ENCODE measurements at regions not wholly inside any gene's neighbourhood (a gene's known extent, or its start where the extent isn't known, plus 50 kb on each side); places are given as distances from the start of the nearest gene placed in this dataset.

- no peak overlapping the region for H3K4me2 ChIP-seq (ENCODE audit: low read depth, low read length, poor library complexity, severe bottlenecking)
- H3K79me2 ChIP-seq (ENCODE audit: insufficient read depth, low read length): no peaks in the 10 kb centered on the region
- no peak overlapping the region for H2AFZ ChIP-seq (ENCODE audit: low read length)
- no peak overlapping the region for H3K4me3 ChIP-seq (ENCODE audit: low read length, poor library complexity, severe bottlenecking)
- H3K4me1 ChIP-seq (ENCODE audit: insufficient read depth, low read length, poor library complexity, severe bottlenecking): no peaks in the 10 kb centered on the region
- no peaks in the 10 kb centered on the region for H3F3A ChIP-seq (ENCODE audit: low read depth)
- H3K27me3 ChIP-seq (ENCODE audit: insufficient read depth, low read length, poor library complexity, severe bottlenecking): no peaks in the 10 kb centered on the region
- H3K9me2 ChIP-seq (replicated peaks; ENCODE audit: low read depth, low read length): no peaks in the 10 kb centered on the region
- TF ChIP-seq EZH2phosphoT487 (IDR thresholded peaks at IDR 0.05; ENCODE audit: borderline replicate concordance): no peak
- TF ChIP-seq CTCF (conservative IDR thresholded peaks at IDR 0.05; ENCODE audit: low read length): no peak
- H4K20me1 ChIP-seq (ENCODE audit: insufficient read depth, low read length, poor library complexity, severe bottlenecking): no peaks in the 10 kb centered on the region
- no peaks in the 10 kb centered on the region for H3K36me3 ChIP-seq (ENCODE audit: insufficient read depth, low read length)
- no peaks in the 10 kb centered on the region for H3K9me3 ChIP-seq (ENCODE audit: insufficient read depth, low read depth, low read length)
- H3K9ac ChIP-seq (ENCODE audit: low read depth, low read length, poor library complexity, severe bottlenecking): no peak overlapping the region
Measured at GRCh38 chr12:30450226-30450625, 245.4 kb downstream of the IPO8 start.

- Histone ChIP-seq H3K4me3 (ENCODE audit: low read length, poor library complexity, severe bottlenecking) (no peak overlapping the region), H3F3A (ENCODE audit: low read depth) (no peaks in the 10 kb centered on the region), H3K79me2 (ENCODE audit: insufficient read depth, low read length) (no peaks in the 10 kb centered on the region), H3K4me1 (ENCODE audit: insufficient read depth, low read length, poor library complexity, severe bottlenecking) (no peaks in the 10 kb centered on the region), H2AFZ (ENCODE audit: low read length) (no peak overlapping the region), H3K9me3 (ENCODE audit: insufficient read depth, low read depth, low read length) (no peaks in the 10 kb centered on the region), H4K20me1 (ENCODE audit: insufficient read depth, low read length, poor library complexity, severe bottlenecking) (no peaks in the 10 kb centered on the region), H3K36me3 (ENCODE audit: insufficient read depth, low read length) (no peaks in the 10 kb centered on the region), H3K9ac (ENCODE audit: low read depth, low read length, poor library complexity, severe bottlenecking) (no peak overlapping the region), H3K27me3 (ENCODE audit: insufficient read depth, low read length, poor library complexity, severe bottlenecking) (no peaks in the 10 kb centered on the region), H3K9me2 (replicated peaks; ENCODE audit: low read depth, low read length) (no peaks in the 10 kb centered on the region), H3K4me2 (ENCODE audit: low read depth, low read length, poor library complexity, severe bottlenecking) (no peak overlapping the region)
- TF ChIP-seq CTCF (conservative IDR thresholded peaks at IDR 0.05; ENCODE audit: low read length): no peak
- TF ChIP-seq EZH2phosphoT487 (IDR thresholded peaks at IDR 0.05; ENCODE audit: borderline replicate concordance): no peak
Measured at GRCh38 chr12:30448038-30448437, 247.6 kb downstream of the IPO8 start.

GRCh38 chr12:30447061-30447750 is 248.5 kb downstream of the IPO8 start:
- H3K79me2 ChIP-seq (ENCODE audit: insufficient read depth, low read length): no peaks in the 10 kb centered on the region
- no peaks in the 10 kb centered on the region for H3K4me1 ChIP-seq (ENCODE audit: insufficient read depth, low read length, poor library complexity, severe bottlenecking)
- no peak overlapping the region for H3K4me2 ChIP-seq (ENCODE audit: low read depth, low read length, poor library complexity, severe bottlenecking)
- no peaks in the 10 kb centered on the region for H3F3A ChIP-seq (ENCODE audit: low read depth)
- no peak overlapping the region for H2AFZ ChIP-seq (ENCODE audit: low read length)
- H4K20me1 ChIP-seq (ENCODE audit: insufficient read depth, low read length, poor library complexity, severe bottlenecking): no peaks in the 10 kb centered on the region
- no peak overlapping the region for H3K4me3 ChIP-seq (ENCODE audit: low read length, poor library complexity, severe bottlenecking)
- TF ChIP-seq EZH2phosphoT487 (IDR thresholded peaks at IDR 0.05; ENCODE audit: borderline replicate concordance): no peak
- TF ChIP-seq CTCF (conservative IDR thresholded peaks at IDR 0.05; ENCODE audit: low read length): no peak
- no peak overlapping the region for H3K9ac ChIP-seq (ENCODE audit: low read depth, low read length, poor library complexity, severe bottlenecking)
- H3K9me2 ChIP-seq (replicated peaks; ENCODE audit: low read depth, low read length): no peaks in the 10 kb centered on the region
- no peaks in the 10 kb centered on the region for H3K27me3 ChIP-seq (ENCODE audit: insufficient read depth, low read length, poor library complexity, severe bottlenecking)
- H3K36me3 ChIP-seq (ENCODE audit: insufficient read depth, low read length): no peaks in the 10 kb centered on the region
- H3K9me3 ChIP-seq (ENCODE audit: insufficient read depth, low read depth, low read length): no peaks in the 10 kb centered on the region

Measured in Loucy (cell line).